ENCODE measurements at regions not wholly inside any gene's neighbourhood (a gene's known extent, or its start where the extent isn't known, plus 50 kb on each side); places are given as distances from the start of the nearest gene placed in this dataset.
"Not testable (repeated sequence)": the region's sequence is repeated elsewhere in the genome, so short reads cannot be mapped to it uniquely, and the experiment has no call there.

- POLR2A ChIA-PET; H3K36me3 ChIP-seq (ENCODE audit: control insufficient read depth in 2 of 2, extremely low read depth in 1 of 2, insufficient read depth in 2 of 2, low read length in 2 of 2); H3K9ac ChIP-seq (replicated peaks; ENCODE audit: extremely low read depth, insufficient read depth, low read length); BruUV-seq (replicated peaks); H3K4me1 ChIP-seq (ENCODE audit: control insufficient read depth, extremely low read depth, insufficient read depth, low read length); H3K4me2 ChIP-seq (ENCODE audit: insufficient read depth, low read length); H3K9me3 ChIP-seq (replicated peaks; ENCODE audit: control insufficient read depth, insufficient read depth, low read length); FAIRE-seq; H2AFZ ChIP-seq (ENCODE audit: low read depth, low read length); CTCF ChIA-PET; H3K27ac ChIP-seq (ENCODE audit: insufficient read depth, low read depth, low read length); H3K27me3 ChIP-seq (ENCODE audit: control insufficient read depth in 2 of 2, insufficient read depth in 2 of 2, low read length in 2 of 2); H3K79me2 ChIP-seq (ENCODE audit: control insufficient read depth, insufficient read depth, low read length); H3K9me1 ChIP-seq (replicated peaks; ENCODE audit: control insufficient read depth, extremely low read depth, insufficient read depth, low read length); dilution Hi-C loops (cut with MboI; ENCODE audit: extremely low pct_ligation_motif_present, low sequenced_read_pairs); H4K20me1 ChIP-seq (replicated peaks; ENCODE audit: control insufficient read depth, extremely low read depth, insufficient read depth, low read length); intact Hi-C loops (cut with micrococcal nuclease); H3K4me3 ChIP-seq (replicated peaks in 1 of 3; ENCODE audit: insufficient read depth in 1 of 3, low read depth in 1 of 3, low read length in 3 of 3); DNase-seq (ENCODE audit: low read depth, low spot score): not testable (repeated sequence)
Observed at GRCh38 chr10:59043358-59043757, 133.1 kb upstream of the PHYHIPL start.

DNA sequence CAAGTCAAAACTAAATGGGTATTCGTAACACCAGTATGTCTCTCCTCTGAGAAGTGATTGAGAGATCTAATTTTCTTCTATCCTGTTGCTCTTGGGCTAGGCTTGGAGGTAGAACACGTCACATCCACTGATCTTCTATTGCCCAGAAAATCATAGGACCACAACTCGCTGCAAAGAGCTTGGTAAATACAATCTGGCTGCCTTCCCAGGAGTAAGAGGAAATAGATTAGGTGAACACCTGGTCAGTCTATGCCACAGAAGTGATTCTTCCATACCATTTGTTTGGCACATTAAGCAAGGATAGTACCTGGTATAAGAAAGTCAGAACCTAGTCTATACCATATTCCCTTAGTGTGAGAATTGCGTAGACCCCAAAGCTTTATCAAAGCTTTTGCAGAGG, 129.3 kb upstream of the PHYHIPL start:
- DNase-seq (ENCODE audit: low read depth, low spot score) (no peak), FAIRE-seq (no peak)
- no TSS peak for BruUV-seq (replicated peaks)
- ChIA-PET POLR2A (no interaction called here), CTCF (no interaction called here)
- intact Hi-C loops (cut with micrococcal nuclease): no loop called here
- Histone ChIP-seq H2AFZ (ENCODE audit: low read depth, low read length) (no peak overlapping the region), H3K36me3 (ENCODE audit: control insufficient read depth in 2 of 2, extremely low read depth in 1 of 2, insufficient read depth in 2 of 2, low read length in 2 of 2) (no peaks in the 10 kb centered on the region), H3K4me1 (ENCODE audit: control insufficient read depth, extremely low read depth, insufficient read depth, low read length) (no peaks in the 10 kb centered on the region), H3K79me2 (ENCODE audit: control insufficient read depth, insufficient read depth, low read length) (no peaks in the 10 kb centered on the region), H3K9ac (replicated peaks; ENCODE audit: extremely low read depth, insufficient read depth, low read length) (no peak overlapping the region), H3K27ac (ENCODE audit: insufficient read depth, low read depth, low read length) (no peak overlapping the region), H3K4me3 (replicated peaks in 1 of 3; ENCODE audit: insufficient read depth in 1 of 3, low read depth in 1 of 3, low read length in 3 of 3) (no peak overlapping the region), H4K20me1 (replicated peaks; ENCODE audit: control insufficient read depth, extremely low read depth, insufficient read depth, low read length) (no peaks in the 10 kb centered on the region), H3K27me3 (ENCODE audit: control insufficient read depth in 2 of 2, insufficient read depth in 2 of 2, low read length in 2 of 2) (no peaks in the 10 kb centered on the region), H3K9me3 (replicated peaks; ENCODE audit: control insufficient read depth, insufficient read depth, low read length) (no peaks in the 10 kb centered on the region), H3K4me2 (ENCODE audit: insufficient read depth, low read length) (no peak overlapping the region), H3K9me1 (replicated peaks; ENCODE audit: control insufficient read depth, extremely low read depth, insufficient read depth, low read length) (no peaks in the 10 kb centered on the region)
- TF ChIP-seq EZH2 (IDR thresholded peaks at IDR 0.05; ENCODE audit: borderline replicate concordance, low read depth, low read length, severe bottlenecking) (no peak), FOS (IDR thresholded peaks at IDR 0.05; ENCODE audit: borderline replicate concordance, insufficient read depth, low read length) (no peak), GATA2 (IDR thresholded peaks at IDR 0.05; ENCODE audit: insufficient read depth, insufficient read length, low read depth, low read length) (no peak), POLR2AphosphoS5 (IDR thresholded peaks at IDR 0.05; ENCODE audit: insufficient read depth, low read depth, low read length) (no peak), JUN (IDR thresholded peaks at IDR 0.05; ENCODE audit: borderline replicate concordance, insufficient read depth, insufficient read length, low read depth) (no peak), MAX (IDR thresholded peaks at IDR 0.05; ENCODE audit: insufficient read depth, insufficient read length) (no peak), POLR2A (IDR thresholded peaks at IDR 0.05; ENCODE audit: low read depth, low read length) (no peak), MYC (IDR thresholded peaks at IDR 0.05; ENCODE audit: low read depth, low read length) (no peak)
- TF ChIP-seq, protein P1, sequence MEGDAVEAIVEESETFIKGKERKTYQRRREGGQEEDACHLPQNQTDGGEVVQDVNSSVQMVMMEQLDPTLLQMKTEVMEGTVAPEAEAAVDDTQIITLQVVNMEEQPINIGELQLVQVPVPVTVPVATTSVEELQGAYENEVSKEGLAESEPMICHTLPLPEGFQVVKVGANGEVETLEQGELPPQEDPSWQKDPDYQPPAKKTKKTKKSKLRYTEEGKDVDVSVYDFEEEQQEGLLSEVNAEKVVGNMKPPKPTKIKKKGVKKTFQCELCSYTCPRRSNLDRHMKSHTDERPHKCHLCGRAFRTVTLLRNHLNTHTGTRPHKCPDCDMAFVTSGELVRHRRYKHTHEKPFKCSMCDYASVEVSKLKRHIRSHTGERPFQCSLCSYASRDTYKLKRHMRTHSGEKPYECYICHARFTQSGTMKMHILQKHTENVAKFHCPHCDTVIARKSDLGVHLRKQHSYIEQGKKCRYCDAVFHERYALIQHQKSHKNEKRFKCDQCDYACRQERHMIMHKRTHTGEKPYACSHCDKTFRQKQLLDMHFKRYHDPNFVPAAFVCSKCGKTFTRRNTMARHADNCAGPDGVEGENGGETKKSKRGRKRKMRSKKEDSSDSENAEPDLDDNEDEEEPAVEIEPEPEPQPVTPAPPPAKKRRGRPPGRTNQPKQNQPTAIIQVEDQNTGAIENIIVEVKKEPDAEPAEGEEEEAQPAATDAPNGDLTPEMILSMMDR (IDR thresholded peaks at IDR 0.05; ENCODE audit: extremely low read depth in 1 of 2, insufficient read depth in 1 of 2, low read depth in 1 of 2, low read length in 2 of 2): no peak
- dilution Hi-C loops (cut with MboI; ENCODE audit: extremely low pct_ligation_motif_present, low sequenced_read_pairs): no loop called here

Measured in endothelial cell of umbilical vein (primary cell).